GM18498 (cell line): ENCODE measurements at regions not wholly inside any gene's neighbourhood (a gene's known extent, or its start where the extent isn't known, plus 50 kb on each side); places are given as distances from the start of the nearest gene placed in this dataset.
"Not testable (repeated sequence)": the region's sequence is repeated elsewhere in the genome, so short reads cannot be mapped to it uniquely, and the experiment has no call there.

ENCODE experiments used
- ATAC-seq: cut with Tn5 transposase; IDR thresholded peaks from one replicate; pipeline ENCODE4 v1.9.1; 2021; ENCODE audit warnings: mild to moderate bottlenecking, moderate library complexity; ENCODE audit not compliant: unreplicated experiment

- no peak for ATAC-seq
These were observed 100.3 kb upstream of the SIRPG start for GRCh38 chr20:1757606-1758512.

- no peak for ATAC-seq
These were observed 99.5 kb upstream of the SIRPG start for GRCh38 chr20:1757072-1757471.

- no peak for ATAC-seq
These were observed 97.2 kb upstream of the SIRPG start for GRCh38 chr20:1754749-1755148.

DNA sequence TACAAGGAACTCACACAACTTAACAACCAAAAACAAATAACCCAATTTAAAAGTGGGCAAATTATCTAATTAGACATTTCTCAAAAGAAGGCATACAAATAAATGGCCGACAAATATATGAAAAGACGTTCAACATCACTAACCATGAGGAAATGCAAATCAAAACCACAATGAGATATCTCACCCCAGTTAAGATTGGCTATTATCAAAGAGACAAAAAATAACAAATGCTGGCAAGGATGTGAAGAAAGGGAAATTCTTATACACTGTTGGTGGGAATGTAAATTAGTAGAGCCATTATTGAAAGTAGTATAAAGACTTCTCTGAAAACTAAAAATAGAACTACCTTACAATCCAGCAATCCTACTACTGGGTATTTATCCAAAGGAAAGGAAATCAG, 96.7 kb upstream of the SIRPG start:
- no peak for ATAC-seq

GRCh38 chr20:1752045-1752444, 94.5 kb upstream of the SIRPG start:
- no peak for ATAC-seq

DNA sequence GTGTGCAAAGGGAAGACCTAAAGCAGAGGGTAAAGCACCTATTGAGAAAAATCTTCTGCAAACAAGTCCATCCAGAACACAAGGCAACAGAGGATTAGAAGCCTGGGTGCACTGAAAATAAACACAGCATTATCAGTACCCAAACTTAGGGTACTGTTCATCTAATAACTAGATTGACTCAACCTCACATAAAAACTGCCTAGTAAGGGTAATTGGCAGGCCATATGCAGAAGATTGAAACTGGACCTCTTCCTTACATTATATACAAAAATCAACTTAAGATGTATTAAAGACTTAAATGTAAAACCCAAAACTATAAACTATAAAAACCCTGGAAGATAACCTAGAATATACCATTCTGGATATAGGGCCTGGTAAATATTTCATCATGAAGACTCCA, 91.2 kb upstream of the SIRPG start:
- no peak for ATAC-seq

- ATAC-seq = no peak
These were observed 90.5 kb upstream of the SIRPG start for GRCh38 chr20:1747953-1748577.

GRCh38 chr20:1742049-1742434, 84.5 kb upstream of the SIRPG start:
- ATAC-seq = not testable (repeated sequence)

- ATAC-seq = no peak
These were observed 83.9 kb upstream of the SIRPG start for GRCh38 chr20:1741309-1742048.

- no peak for ATAC-seq
These were observed 79.6 kb upstream of the SIRPG start for GRCh38 chr20:1737134-1737533.

GRCh38 chr20:1735417-1736089, 78.0 kb upstream of the SIRPG start:
- ATAC-seq = no peak

DNA sequence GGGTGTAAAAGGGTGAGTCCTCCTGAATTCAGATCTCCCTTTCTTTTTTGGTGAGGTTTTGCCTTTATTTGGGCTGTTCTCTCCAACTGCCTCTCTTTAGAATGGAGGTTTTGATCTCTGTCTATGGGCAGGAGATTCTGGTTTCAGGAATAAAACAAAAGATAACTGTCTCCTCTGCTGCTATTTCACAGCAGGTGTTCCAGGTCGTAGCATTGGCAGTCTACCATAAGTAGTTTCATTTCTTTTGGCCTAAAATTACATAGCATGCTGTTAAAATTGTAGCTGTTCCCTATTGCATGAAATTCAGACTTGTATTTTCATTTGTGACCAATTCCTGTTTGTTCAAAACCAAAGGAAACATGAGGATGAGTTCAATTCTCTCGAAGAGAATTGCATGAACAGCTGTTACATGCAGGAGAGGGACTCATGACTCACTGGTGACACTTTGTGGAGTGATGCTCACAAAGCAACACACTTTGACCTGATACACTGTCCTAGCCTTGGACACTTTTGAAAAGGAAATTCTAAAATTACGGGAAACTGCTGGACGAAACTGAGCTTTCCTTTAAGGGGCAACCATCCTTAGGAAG, 76.8 kb upstream of the SIRPG start:
- no peak for ATAC-seq

GRCh38 chr20:1731828-1732375, 74.3 kb upstream of the SIRPG start:
- not testable (repeated sequence) for ATAC-seq

DNA sequence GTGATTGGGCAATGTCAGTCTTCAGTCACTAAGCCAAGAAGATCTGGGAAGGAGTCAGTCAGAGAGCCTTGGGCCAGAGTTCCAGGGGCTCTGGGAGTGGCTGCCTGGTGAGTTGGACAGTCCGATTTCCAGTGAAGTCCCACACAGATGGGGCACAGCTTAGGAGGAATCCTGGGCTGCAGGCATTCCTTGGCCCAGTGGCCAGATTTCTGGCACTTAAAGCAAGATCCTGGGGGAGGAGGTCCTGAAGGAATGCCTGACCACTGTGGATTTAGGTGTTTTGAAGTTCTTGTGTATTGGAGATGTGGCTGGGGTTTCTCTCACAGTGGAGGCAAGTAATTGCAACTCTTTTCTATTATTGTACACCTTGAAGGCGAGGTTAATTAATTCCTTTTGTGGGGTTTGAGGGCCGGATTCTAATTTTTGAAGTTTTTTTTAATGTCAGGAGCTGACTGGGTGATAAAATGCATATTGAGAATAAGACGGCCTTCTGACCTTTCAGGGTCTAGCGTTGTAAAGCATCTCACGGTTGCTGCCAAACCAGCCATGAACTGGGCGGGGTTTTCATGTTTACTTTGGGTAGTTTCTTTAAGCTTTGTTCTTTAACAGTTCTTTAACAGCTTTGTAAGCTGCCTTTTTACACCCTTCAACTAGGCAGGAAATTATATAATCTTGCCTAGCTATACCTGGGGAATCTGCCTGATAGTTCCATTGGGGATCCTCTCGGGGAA, 73.6 kb upstream of the SIRPG start:
- not testable (repeated sequence) for ATAC-seq

DNA sequence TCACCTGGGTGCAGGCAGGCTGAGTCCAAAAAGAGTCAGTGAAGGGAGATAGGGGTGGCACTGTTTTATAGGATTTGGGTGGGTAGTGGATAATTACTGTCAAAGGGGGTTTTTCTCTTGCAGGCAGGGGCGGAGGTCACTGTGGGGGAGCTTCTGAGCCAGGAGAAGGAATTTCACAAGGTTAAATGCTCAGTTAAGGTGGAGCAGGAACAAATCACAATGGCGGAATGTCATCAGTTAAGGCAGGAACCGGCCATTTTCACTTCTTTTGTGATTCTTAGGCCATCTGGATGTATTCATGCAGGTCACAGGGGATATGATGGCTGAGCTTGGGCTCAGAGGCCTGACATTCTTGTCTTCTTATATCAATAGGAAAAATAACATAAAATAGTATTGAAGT, 69.7 kb upstream of the SIRPG start:
- ATAC-seq = not testable (repeated sequence)

DNA sequence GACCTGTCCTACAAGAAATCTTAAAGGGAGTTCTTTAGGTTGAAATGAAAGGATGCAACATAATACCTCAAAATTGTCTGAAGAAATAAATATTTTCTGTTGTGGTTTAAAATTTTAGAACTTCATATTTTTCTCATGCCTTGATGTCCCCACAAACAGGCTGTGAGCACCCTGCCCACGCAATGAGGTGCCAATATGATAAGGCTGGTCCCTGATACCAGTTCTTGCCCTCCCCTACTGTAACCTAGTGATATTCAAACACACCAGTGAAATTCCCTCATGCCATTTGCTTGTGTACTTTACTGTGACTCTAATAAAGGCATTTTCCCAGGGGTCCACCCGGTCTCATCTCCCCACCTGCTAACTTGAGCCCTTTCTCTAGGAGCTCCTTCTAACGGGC, 67.3 kb upstream of the SIRPG start:
- ATAC-seq = no peak

DNA sequence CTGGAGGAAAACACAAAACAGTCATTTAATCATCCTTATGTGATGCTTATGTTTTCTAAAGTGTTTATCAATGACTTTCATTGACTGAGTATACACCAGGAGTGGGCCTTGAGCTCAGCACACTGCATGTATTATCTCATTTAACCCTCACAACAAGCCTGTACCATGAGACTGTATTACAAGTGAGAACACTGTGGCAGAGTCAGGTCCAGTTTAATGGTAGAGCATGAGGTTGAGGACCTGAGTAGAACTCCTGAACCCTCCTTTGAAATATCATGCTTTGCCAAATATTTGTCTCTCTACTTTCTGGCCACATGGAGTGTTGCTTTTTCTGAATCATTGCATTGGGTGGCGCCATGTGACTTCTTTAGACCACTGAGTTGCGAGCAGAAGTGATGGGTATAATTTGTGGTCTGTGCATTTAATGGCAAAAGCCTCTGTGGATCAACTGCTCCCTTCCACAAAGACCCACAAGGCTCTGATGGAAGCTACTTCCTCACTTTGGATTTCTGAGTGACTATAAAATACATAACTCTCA, 65.0 kb upstream of the SIRPG start:
- no peak for ATAC-seq

- peak; percentile 47 for ATAC-seq
These were observed 64.3 kb upstream of the SIRPG start for GRCh38 chr20:1721687-1722512.
